Smooth muscle cell (in vitro differentiated cells): ENCODE measurements at regions not wholly inside any gene's neighbourhood (a gene's known extent, or its start where the extent isn't known, plus 50 kb on each side); places are given as distances from the start of the nearest gene placed in this dataset.
A peak's percentile ranks its signal among the peaks of the same experiment; 100 is the strongest.

Source experiments
- DNase-seq: peaks from one replicate; lab custom pipeline; 2025; ENCODE audit not compliant: unreplicated experiment; lab: John Stamatoyannopoulos, UW
- H2AFZ ChIP-seq: fragments of 200-600 bp; sonication (generic); 2 replicates; pipeline ENCODE4 v1.6.0; 2016; ENCODE audit warnings: antibody characterized with exemption, low read depth, mild to moderate bottlenecking
- H3F3A ChIP-seq: fragments of 200-600 bp; sonication (generic); 2 replicates; pipeline ENCODE4 v1.6.0; 2017; ENCODE audit warnings: antibody characterized with exemption, low read depth
- H3K27ac ChIP-seq: fragments of 200-600 bp; sonication (generic); 2 replicates; pipeline ENCODE4 v1.5.1; 2016; ENCODE audit warnings: low read depth, mild to moderate bottlenecking
- H3K27me3 ChIP-seq: fragments of 200-600 bp; sonication (generic); 2 replicates; pipeline ENCODE4 v1.6.1; 2016; ENCODE audit warnings: low read depth, mild to moderate bottlenecking
- H3K36me3 ChIP-seq: fragments of 200-600 bp; sonication (generic); 2 replicates; pipeline ENCODE4 v1.5.1; 2016; ENCODE audit warnings: low read depth
- H3K4me1 ChIP-seq: fragments of 200-600 bp; sonication (generic); 2 replicates; pipeline ENCODE4 v1.5.1; 2016; ENCODE audit warnings: low read depth
- H3K4me2 ChIP-seq: fragments of 200-600 bp; sonication (generic); 2 replicates; pipeline ENCODE4 v1.6.0; 2016; ENCODE audit warnings: mild to moderate bottlenecking
- H3K4me3 ChIP-seq: fragments of 200-600 bp; sonication (generic); 2 replicates; pipeline ENCODE4 v1.5.1; 2016; ENCODE audit warnings: mild to moderate bottlenecking
- H3K79me2 ChIP-seq: fragments of 200-600 bp; sonication (generic); 2 replicates; pipeline ENCODE4 v1.6.0; 2016; ENCODE audit warnings: low read depth, mild to moderate bottlenecking
- H3K9ac ChIP-seq: fragments of 200-600 bp; sonication (generic); 2 replicates; pipeline ENCODE4 v1.6.0; 2016; ENCODE audit warnings: low read depth
- H3K9me3 ChIP-seq: fragments of 200-600 bp; sonication (generic); replicated peaks from 2 replicates; pipeline ENCODE4 v1.5.1; 2016; ENCODE audit warnings: low read depth
- H4K20me1 ChIP-seq: fragments of 200-600 bp; sonication (generic); 2 replicates; pipeline ENCODE4 v1.6.0; 2016; ENCODE audit warnings: low read depth
- WGBS: methylation state at CpG from one replicate; pipeline ENCODE4 v1.1.7; 2016; ENCODE audit warnings: low lambda C conversion rate; 5-methylcytosine and 5-hydroxymethylcytosine counted together
- TF ChIP-seq, protein P1 (sequence below): fragments of 200-600 bp; sonication (generic); IDR thresholded peaks from 2 replicates; pipeline ENCODE4 v1.5.1; 2017; ENCODE audit warnings: borderline replicate concordance, mild to moderate bottlenecking, antibody characterized with exemption; ENCODE audit not compliant: insufficient read depth, poor library complexity, severe bottlenecking

DNA sequence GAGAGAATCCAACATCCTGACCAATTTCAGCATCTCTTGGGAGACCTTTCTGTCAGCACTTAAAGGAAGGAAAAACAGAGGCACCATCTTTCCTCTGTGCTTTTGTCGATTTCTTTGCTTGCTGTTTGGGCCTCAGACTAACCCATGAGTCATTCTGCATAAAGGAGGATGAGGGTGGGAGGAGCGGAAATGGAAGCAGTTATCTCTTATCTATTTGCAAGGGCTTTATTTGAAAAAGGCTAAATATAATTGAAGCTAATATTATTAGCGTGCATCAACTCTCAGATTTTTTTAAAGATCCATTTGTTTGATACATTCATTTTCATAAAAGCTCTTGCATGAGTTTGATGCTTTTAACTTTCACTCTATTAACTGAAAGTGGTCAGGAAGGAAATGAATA, 72.9 kb downstream of the ZNF622 start:
- no peaks in the 10 kb centered on the region for H3K4me1 ChIP-seq

GRCh38 chr5:16391858-16392649, 73.5 kb downstream of the ZNF622 start:
- WGBS = 76% methylated on average over 8 of the region's 8 CpGs

More for the DNA sequence above, 72.9 kb downstream of the ZNF622 start:
- Histone ChIP-seq H3K4me3 (no peak overlapping the region), H3K36me3 (no peaks in the 10 kb centered on the region), H3K79me2 (no peaks in the 10 kb centered on the region), H3F3A (no peaks in the 10 kb centered on the region), H2AFZ (peak overlapping the region; percentile 29), H4K20me1 (no peaks in the 10 kb centered on the region), H3K27ac (peak overlapping the region; percentile 10), H3K9ac (no peak overlapping the region), H3K9me3 (no peaks in the 10 kb centered on the region), H3K27me3 (no peaks in the 10 kb centered on the region), H3K4me2 (peak overlapping the region; percentile 63)
- 15% methylated on average over 3 of the region's 3 CpGs for WGBS
- no peak for DNase-seq
- TF ChIP-seq, protein P1, sequence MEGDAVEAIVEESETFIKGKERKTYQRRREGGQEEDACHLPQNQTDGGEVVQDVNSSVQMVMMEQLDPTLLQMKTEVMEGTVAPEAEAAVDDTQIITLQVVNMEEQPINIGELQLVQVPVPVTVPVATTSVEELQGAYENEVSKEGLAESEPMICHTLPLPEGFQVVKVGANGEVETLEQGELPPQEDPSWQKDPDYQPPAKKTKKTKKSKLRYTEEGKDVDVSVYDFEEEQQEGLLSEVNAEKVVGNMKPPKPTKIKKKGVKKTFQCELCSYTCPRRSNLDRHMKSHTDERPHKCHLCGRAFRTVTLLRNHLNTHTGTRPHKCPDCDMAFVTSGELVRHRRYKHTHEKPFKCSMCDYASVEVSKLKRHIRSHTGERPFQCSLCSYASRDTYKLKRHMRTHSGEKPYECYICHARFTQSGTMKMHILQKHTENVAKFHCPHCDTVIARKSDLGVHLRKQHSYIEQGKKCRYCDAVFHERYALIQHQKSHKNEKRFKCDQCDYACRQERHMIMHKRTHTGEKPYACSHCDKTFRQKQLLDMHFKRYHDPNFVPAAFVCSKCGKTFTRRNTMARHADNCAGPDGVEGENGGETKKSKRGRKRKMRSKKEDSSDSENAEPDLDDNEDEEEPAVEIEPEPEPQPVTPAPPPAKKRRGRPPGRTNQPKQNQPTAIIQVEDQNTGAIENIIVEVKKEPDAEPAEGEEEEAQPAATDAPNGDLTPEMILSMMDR = no peak

GRCh38 chr5:16390825-16391224, 74.8 kb downstream of the ZNF622 start:
- WGBS = 91% methylated on average over 1 of the region's 1 CpG
- Histone ChIP-seq H3K9ac (no peak overlapping the region), H4K20me1 (no peaks in the 10 kb centered on the region), H2AFZ (no peak overlapping the region), H3K4me1 (no peaks in the 10 kb centered on the region), H3K4me3 (no peak overlapping the region), H3K27me3 (no peaks in the 10 kb centered on the region), H3K36me3 (no peaks in the 10 kb centered on the region), H3K27ac (no peak overlapping the region), H3K9me3 (no peaks in the 10 kb centered on the region), H3F3A (no peaks in the 10 kb centered on the region), H3K79me2 (no peaks in the 10 kb centered on the region), H3K4me2 (no peak overlapping the region)
- TF ChIP-seq, protein P1 = no peak
- DNase-seq = no peak

More at GRCh38 chr5:16391858-16392649, 73.5 kb downstream of the ZNF622 start:
- Histone ChIP-seq H3K9ac (no peak overlapping the region), H3K4me1 (no peaks in the 10 kb centered on the region), H3K79me2 (no peaks in the 10 kb centered on the region), H3K27me3 (no peaks in the 10 kb centered on the region), H2AFZ (peak overlapping the region; percentile 29), H4K20me1 (no peaks in the 10 kb centered on the region), H3K4me2 (peak overlapping the region; percentile 63), H3K27ac (peak overlapping the region; percentile 10), H3F3A (no peaks in the 10 kb centered on the region), H3K36me3 (no peaks in the 10 kb centered on the region), H3K4me3 (no peak overlapping the region), H3K9me3 (no peaks in the 10 kb centered on the region)
- no peak for DNase-seq
- TF ChIP-seq, protein P1 = no peak
